GM23338 (cell line): ENCODE measurements at regions not wholly inside any gene's neighbourhood (a gene's known extent, or its start where the extent isn't known, plus 50 kb on each side); places are given as distances from the start of the nearest gene placed in this dataset.

Source experiments
- CREB1 ChIP-seq: fragments of 250-450 bp; sonication (Bioruptor Pico); IDR thresholded peaks from 2 replicates; pipeline ENCODE4 v1.5.0; 2020; ENCODE audit warnings: low read depth, mild to moderate bottlenecking, moderate library complexity
- EZH2 ChIP-seq: fragments of 200-600 bp; sonication (generic); IDR thresholded peaks from one replicate; pipeline ENCODE4 v1.8.0; 2017; ENCODE audit warnings: antibody characterized with exemption, mild to moderate bottlenecking, low read depth; ENCODE audit not compliant: unreplicated experiment
- EZH2phosphoT487 ChIP-seq: fragments of 200-600 bp; sonication (generic); IDR thresholded peaks from one replicate; pipeline ENCODE4 v1.8.1; 2018; ENCODE audit warnings: antibody characterized with exemption; ENCODE audit not compliant: unreplicated experiment
- JUNB ChIP-seq: IDR thresholded peaks from one replicate; pipeline ENCODE4 v1.6.1; 2016; ENCODE audit warnings: antibody characterized with exemption; ENCODE audit not compliant: unreplicated experiment
- NANOG ChIP-seq: IDR thresholded peaks from 2 replicates; pipeline ENCODE4 v1.6.1; 2016; ENCODE audit warnings: antibody characterized with exemption, borderline replicate concordance
- POLR2AphosphoS5 ChIP-seq: IDR thresholded peaks from 2 replicates; pipeline ENCODE4 v1.6.1; 2016; ENCODE audit warnings: antibody characterized with exemption, low read depth
- STAT1 ChIP-seq: IDR thresholded peaks from one replicate; pipeline ENCODE4 v1.6.1; 2016; ENCODE audit warnings: antibody characterized with exemption; ENCODE audit not compliant: unreplicated experiment
- ZNF114 ChIP-seq: fragments of 250-450 bp; sonication (Bioruptor Pico); IDR thresholded peaks from 2 replicates; pipeline ENCODE4 v1.5.0; 2020; ENCODE audit warnings: mild to moderate bottlenecking, moderate library complexity
- ZNF331 ChIP-seq: fragments of 250-450 bp; sonication (Bioruptor Pico); IDR thresholded peaks from 2 replicates; pipeline ENCODE4 v1.5.0; 2020; ENCODE audit warnings: low read depth, mild to moderate bottlenecking, moderate library complexity
- TF ChIP-seq, protein P1 (sequence below), 2 experiments: fragments of 200-600 bp in 1 of 2; sonication (generic) in 1 of 2; conservative IDR thresholded peaks; 2 replicates each; pipeline versions ENCODE4 v1.5.1 to v1.6.1; 2016 to 2017; ENCODE audit warnings: antibody characterized with exemption in 2 of 2, low read depth in 2 of 2, mild to moderate bottlenecking in 2 of 2, moderate library complexity in 1 of 2
- TF ChIP-seq, protein P2 (sequence below): IDR thresholded peaks from one replicate; pipeline ENCODE4 v1.6.1; 2018; ENCODE audit warnings: antibody characterized with exemption; ENCODE audit not compliant: unreplicated experiment
- TF ChIP-seq, protein P3 (sequence below): IDR thresholded peaks from 2 replicates; pipeline ENCODE4 v1.6.1; 2016; ENCODE audit warnings: antibody characterized with exemption
- TF ChIP-seq, protein P4 (sequence below): fragments of 250-450 bp; sonication (Bioruptor Pico); IDR thresholded peaks from 2 replicates; pipeline ENCODE4 v1.5.0; 2020; ENCODE audit warnings: mild to moderate bottlenecking, moderate library complexity

DNA sequence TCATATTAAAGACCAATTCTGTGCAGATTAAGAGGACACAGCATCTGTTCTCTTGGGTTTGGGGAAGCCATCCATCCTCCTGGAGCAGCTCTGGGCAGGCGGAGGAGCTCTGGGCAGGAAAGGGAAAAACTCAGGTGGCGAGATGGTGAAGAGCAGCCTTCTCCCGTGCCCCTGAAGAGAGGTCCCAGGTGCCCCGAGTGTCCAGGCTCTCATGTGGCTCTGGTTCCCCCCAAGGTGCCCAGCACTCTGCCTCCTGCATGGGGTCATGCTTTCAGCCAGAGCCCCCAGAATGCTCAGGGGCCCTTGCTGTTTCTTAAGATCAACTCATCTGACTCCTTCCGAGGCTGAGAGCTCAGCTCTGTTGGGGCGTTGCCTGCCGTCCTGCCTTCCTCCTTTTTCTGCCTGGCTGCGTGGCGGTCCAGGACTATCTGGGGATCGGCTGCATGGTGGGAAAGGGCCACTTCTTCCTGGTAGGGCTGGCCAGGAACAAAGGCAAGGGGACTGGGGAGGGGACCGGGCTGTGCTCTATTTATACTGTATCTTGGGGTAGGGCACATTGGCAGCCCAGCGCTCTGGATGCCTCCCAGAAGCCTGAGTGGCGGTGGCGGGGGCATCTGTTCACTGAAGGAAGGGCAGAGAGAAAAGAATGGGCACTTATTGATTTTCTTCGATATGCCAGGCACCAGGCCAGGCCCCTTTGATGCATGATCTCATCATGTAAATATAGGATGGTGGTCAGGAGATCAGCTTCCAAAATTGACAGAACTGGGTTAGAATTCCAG, 103.2 kb upstream of the SDK2 start:
- TF ChIP-seq ZNF114 (CRISPR knock-in tag) (no peak), POLR2AphosphoS5 (no peak), EZH2phosphoT487 (no peak), EZH2 (no peak), NANOG (no peak), JUNB (no peak), CREB1 (no peak), ZNF331 (CRISPR knock-in tag) (no peak), STAT1 (no peak)
- TF ChIP-seq, protein P1, sequence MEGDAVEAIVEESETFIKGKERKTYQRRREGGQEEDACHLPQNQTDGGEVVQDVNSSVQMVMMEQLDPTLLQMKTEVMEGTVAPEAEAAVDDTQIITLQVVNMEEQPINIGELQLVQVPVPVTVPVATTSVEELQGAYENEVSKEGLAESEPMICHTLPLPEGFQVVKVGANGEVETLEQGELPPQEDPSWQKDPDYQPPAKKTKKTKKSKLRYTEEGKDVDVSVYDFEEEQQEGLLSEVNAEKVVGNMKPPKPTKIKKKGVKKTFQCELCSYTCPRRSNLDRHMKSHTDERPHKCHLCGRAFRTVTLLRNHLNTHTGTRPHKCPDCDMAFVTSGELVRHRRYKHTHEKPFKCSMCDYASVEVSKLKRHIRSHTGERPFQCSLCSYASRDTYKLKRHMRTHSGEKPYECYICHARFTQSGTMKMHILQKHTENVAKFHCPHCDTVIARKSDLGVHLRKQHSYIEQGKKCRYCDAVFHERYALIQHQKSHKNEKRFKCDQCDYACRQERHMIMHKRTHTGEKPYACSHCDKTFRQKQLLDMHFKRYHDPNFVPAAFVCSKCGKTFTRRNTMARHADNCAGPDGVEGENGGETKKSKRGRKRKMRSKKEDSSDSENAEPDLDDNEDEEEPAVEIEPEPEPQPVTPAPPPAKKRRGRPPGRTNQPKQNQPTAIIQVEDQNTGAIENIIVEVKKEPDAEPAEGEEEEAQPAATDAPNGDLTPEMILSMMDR (conservative IDR thresholded peaks at IDR 0.05; ENCODE audit: low read depth in 2 of 2) = no peak
- TF ChIP-seq, protein P2, sequence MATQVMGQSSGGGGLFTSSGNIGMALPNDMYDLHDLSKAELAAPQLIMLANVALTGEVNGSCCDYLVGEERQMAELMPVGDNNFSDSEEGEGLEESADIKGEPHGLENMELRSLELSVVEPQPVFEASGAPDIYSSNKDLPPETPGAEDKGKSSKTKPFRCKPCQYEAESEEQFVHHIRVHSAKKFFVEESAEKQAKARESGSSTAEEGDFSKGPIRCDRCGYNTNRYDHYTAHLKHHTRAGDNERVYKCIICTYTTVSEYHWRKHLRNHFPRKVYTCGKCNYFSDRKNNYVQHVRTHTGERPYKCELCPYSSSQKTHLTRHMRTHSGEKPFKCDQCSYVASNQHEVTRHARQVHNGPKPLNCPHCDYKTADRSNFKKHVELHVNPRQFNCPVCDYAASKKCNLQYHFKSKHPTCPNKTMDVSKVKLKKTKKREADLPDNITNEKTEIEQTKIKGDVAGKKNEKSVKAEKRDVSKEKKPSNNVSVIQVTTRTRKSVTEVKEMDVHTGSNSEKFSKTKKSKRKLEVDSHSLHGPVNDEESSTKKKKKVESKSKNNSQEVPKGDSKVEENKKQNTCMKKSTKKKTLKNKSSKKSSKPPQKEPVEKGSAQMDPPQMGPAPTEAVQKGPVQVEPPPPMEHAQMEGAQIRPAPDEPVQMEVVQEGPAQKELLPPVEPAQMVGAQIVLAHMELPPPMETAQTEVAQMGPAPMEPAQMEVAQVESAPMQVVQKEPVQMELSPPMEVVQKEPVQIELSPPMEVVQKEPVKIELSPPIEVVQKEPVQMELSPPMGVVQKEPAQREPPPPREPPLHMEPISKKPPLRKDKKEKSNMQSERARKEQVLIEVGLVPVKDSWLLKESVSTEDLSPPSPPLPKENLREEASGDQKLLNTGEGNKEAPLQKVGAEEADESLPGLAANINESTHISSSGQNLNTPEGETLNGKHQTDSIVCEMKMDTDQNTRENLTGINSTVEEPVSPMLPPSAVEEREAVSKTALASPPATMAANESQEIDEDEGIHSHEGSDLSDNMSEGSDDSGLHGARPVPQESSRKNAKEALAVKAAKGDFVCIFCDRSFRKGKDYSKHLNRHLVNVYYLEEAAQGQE = no peak
- TF ChIP-seq, protein P3, sequence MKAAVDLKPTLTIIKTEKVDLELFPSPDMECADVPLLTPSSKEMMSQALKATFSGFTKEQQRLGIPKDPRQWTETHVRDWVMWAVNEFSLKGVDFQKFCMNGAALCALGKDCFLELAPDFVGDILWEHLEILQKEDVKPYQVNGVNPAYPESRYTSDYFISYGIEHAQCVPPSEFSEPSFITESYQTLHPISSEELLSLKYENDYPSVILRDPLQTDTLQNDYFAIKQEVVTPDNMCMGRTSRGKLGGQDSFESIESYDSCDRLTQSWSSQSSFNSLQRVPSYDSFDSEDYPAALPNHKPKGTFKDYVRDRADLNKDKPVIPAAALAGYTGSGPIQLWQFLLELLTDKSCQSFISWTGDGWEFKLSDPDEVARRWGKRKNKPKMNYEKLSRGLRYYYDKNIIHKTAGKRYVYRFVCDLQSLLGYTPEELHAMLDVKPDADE = no peak
- TF ChIP-seq, protein P4, sequence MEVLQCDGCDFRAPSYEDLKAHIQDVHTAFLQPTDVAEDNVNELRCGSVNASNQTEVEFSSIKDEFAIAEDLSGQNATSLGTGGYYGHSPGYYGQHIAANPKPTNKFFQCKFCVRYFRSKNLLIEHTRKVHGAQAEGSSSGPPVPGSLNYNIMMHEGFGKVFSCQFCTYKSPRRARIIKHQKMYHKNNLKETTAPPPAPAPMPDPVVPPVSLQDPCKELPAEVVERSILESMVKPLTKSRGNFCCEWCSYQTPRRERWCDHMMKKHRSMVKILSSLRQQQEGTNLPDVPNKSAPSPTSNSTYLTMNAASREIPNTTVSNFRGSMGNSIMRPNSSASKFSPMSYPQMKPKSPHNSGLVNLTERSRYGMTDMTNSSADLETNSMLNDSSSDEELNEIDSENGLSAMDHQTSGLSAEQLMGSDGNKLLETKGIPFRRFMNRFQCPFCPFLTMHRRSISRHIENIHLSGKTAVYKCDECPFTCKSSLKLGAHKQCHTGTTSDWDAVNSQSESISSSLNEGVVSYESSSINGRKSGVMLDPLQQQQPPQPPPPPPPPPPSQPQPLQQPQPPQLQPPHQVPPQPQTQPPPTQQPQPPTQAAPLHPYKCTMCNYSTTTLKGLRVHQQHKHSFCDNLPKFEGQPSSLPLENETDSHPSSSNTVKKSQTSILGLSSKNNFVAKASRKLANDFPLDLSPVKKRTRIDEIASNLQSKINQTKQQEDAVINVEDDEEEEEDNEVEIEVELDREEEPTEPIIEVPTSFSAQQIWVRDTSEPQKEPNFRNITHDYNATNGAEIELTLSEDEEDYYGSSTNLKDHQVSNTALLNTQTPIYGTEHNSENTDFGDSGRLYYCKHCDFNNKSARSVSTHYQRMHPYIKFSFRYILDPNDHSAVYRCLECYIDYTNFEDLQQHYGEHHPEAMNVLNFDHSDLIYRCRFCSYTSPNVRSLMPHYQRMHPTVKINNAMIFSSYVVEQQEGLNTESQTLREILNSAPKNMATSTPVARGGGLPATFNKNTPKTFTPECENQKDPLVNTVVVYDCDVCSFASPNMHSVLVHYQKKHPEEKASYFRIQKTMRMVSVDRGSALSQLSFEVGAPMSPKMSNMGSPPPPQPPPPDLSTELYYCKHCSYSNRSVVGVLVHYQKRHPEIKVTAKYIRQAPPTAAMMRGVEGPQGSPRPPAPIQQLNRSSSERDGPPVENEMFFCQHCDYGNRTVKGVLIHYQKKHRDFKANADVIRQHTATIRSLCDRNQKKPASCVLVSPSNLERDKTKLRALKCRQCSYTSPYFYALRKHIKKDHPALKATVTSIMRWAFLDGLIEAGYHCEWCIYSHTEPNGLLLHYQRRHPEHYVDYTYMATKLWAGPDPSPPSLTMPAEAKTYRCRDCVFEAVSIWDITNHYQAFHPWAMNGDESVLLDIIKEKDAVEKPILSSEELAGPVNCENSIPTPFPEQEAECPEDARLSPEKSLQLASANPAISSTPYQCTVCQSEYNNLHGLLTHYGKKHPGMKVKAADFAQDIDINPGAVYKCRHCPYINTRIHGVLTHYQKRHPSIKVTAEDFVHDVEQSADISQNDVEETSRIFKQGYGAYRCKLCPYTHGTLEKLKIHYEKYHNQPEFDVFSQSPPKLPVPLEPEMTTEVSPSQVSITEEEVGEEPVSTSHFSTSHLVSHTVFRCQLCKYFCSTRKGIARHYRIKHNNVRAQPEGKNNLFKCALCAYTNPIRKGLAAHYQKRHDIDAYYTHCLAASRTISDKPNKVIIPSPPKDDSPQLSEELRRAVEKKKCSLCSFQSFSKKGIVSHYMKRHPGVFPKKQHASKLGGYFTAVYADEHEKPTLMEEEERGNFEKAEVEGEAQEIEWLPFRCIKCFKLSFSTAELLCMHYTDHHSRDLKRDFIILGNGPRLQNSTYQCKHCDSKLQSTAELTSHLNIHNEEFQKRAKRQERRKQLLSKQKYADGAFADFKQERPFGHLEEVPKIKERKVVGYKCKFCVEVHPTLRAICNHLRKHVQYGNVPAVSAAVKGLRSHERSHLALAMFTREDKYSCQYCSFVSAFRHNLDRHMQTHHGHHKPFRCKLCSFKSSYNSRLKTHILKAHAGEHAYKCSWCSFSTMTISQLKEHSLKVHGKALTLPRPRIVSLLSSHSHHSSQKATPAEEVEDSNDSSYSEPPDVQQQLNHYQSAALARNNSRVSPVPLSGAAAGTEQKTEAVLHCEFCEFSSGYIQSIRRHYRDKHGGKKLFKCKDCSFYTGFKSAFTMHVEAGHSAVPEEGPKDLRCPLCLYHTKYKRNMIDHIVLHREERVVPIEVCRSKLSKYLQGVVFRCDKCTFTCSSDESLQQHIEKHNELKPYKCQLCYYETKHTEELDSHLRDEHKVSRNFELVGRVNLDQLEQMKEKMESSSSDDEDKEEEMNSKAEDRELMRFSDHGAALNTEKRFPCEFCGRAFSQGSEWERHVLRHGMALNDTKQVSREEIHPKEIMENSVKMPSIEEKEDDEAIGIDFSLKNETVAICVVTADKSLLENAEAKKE = no peak
